ENCODE measurements at regions not wholly inside any gene's neighbourhood (a gene's known extent, or its start where the extent isn't known, plus 50 kb on each side); places are given as distances from the start of the nearest gene placed in this dataset.

DNA sequence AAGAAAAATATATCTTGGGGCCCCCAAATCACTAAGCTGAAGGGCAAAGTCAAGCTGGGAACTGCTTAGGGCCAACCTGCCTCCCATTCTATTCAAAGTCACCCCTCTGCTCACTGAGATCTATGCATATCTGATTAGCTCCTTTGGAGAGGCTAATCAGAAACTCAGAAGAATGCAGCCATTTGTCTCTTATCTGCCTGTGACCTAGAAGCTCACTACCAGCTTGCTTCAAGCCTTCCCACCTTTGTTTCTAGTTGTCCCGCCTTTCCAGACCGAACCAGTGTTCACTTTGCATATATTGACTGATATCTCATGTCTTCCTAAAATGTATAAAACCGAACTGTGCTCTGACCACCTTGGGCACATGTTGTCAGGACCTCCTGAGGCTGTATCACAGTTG, 479.4 kb downstream of the METTL4 start:
- no TSS peak for BruUV-seq (replicated peaks)
- intact Hi-C loops (cut with micrococcal nuclease), result no loop called here
- ChIA-PET CTCF (interaction anchor here (0.9 kb wide), 1 partner anchor 8 kb away, joined by 5 read pairs; no protein-coding TSS in a partner anchor), POLR2A (no interaction called here), RAD21 (ENCODE audit: low non-redundant PET in 1 of 2, low total read pairs in 2 of 2, uncharacterized antibody in 2 of 2, unreplicated experiment in 2 of 2) (no interaction called here)
- H3K36me3 ChIP-seq (ENCODE audit: control insufficient read depth in 1 of 2, insufficient read depth in 2 of 2, low read length in 2 of 2), result no peaks in the 10 kb centered on the region
- no peak overlapping the region for H3K4me3 ChIP-seq (replicated peaks in 1 of 2; ENCODE audit: low read depth in 1 of 2, low read length in 2 of 2)
- no peak overlapping the region for H2AFZ ChIP-seq (ENCODE audit: low read depth, low read length, poor library complexity, severe bottlenecking)
- H3K9me3 ChIP-seq (ENCODE audit: control insufficient read depth in 1 of 2, insufficient read depth in 1 of 2, low read depth in 1 of 2, low read length in 2 of 2), result no peaks in the 10 kb centered on the region
- H3K4me2 ChIP-seq (ENCODE audit: low read length), result no peak overlapping the region
- ATAC-seq (no peak), DNase-seq (ENCODE audit: low read depth, low spot score) (no peak)
- H3K79me2 ChIP-seq (ENCODE audit: insufficient read depth, low read length), result no peaks in the 10 kb centered on the region
- TF ChIP-seq ZNF274 (IDR thresholded peaks at IDR 0.05; ENCODE audit: low read depth, low read length) (no peak), FOSL1 (IDR thresholded peaks at IDR 0.05; ENCODE audit: low read depth) (no peak), CBX3 (IDR thresholded peaks at IDR 0.05; ENCODE audit: low read depth) (no peak), ELF1 (IDR thresholded peaks at IDR 0.05; ENCODE audit: borderline replicate concordance, low read depth) (no peak), SP1 (IDR thresholded peaks at IDR 0.05; ENCODE audit: low read depth) (no peak), EGR1 (IDR thresholded peaks at IDR 0.05; ENCODE audit: low read depth) (no peak), EZH2 (IDR thresholded peaks at IDR 0.05) (no peak), EZH2phosphoT487 (IDR thresholded peaks at IDR 0.05; ENCODE audit: borderline replicate concordance) (no peak), POLR2AphosphoS5 (IDR thresholded peaks at IDR 0.05; ENCODE audit: low read depth, low read length) (no peak), YY1 (IDR thresholded peaks at IDR 0.05; ENCODE audit: extremely low read depth, insufficient replicate concordance, low read depth, low read length) (no peak), TCF7L2 (IDR thresholded peaks at IDR 0.05; ENCODE audit: borderline replicate concordance, extremely low read depth, insufficient read depth, insufficient read length) (no peak), SIN3A (IDR thresholded peaks at IDR 0.05; ENCODE audit: low read depth) (no peak), RAD21 (IDR thresholded peaks at IDR 0.05; ENCODE audit: low read depth) (no peak), ZFX (IDR thresholded peaks at IDR 0.05) (no peak), POLR2A (IDR thresholded peaks at IDR 0.05; ENCODE audit: borderline replicate concordance, extremely low read depth, insufficient read depth, insufficient read length) (no peak)
- TF ChIP-seq, protein P1, sequence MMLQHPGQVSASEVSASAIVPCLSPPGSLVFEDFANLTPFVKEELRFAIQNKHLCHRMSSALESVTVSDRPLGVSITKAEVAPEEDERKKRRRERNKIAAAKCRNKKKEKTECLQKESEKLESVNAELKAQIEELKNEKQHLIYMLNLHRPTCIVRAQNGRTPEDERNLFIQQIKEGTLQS (IDR thresholded peaks at IDR 0.05), result no peak
- TF ChIP-seq, protein P2, sequence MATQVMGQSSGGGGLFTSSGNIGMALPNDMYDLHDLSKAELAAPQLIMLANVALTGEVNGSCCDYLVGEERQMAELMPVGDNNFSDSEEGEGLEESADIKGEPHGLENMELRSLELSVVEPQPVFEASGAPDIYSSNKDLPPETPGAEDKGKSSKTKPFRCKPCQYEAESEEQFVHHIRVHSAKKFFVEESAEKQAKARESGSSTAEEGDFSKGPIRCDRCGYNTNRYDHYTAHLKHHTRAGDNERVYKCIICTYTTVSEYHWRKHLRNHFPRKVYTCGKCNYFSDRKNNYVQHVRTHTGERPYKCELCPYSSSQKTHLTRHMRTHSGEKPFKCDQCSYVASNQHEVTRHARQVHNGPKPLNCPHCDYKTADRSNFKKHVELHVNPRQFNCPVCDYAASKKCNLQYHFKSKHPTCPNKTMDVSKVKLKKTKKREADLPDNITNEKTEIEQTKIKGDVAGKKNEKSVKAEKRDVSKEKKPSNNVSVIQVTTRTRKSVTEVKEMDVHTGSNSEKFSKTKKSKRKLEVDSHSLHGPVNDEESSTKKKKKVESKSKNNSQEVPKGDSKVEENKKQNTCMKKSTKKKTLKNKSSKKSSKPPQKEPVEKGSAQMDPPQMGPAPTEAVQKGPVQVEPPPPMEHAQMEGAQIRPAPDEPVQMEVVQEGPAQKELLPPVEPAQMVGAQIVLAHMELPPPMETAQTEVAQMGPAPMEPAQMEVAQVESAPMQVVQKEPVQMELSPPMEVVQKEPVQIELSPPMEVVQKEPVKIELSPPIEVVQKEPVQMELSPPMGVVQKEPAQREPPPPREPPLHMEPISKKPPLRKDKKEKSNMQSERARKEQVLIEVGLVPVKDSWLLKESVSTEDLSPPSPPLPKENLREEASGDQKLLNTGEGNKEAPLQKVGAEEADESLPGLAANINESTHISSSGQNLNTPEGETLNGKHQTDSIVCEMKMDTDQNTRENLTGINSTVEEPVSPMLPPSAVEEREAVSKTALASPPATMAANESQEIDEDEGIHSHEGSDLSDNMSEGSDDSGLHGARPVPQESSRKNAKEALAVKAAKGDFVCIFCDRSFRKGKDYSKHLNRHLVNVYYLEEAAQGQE (IDR thresholded peaks at IDR 0.05; ENCODE audit: low read depth), result no peak
- TF ChIP-seq, protein P3, sequence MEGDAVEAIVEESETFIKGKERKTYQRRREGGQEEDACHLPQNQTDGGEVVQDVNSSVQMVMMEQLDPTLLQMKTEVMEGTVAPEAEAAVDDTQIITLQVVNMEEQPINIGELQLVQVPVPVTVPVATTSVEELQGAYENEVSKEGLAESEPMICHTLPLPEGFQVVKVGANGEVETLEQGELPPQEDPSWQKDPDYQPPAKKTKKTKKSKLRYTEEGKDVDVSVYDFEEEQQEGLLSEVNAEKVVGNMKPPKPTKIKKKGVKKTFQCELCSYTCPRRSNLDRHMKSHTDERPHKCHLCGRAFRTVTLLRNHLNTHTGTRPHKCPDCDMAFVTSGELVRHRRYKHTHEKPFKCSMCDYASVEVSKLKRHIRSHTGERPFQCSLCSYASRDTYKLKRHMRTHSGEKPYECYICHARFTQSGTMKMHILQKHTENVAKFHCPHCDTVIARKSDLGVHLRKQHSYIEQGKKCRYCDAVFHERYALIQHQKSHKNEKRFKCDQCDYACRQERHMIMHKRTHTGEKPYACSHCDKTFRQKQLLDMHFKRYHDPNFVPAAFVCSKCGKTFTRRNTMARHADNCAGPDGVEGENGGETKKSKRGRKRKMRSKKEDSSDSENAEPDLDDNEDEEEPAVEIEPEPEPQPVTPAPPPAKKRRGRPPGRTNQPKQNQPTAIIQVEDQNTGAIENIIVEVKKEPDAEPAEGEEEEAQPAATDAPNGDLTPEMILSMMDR (IDR thresholded peaks at IDR 0.05 in 2 of 3, conservative IDR thresholded peaks at IDR 0.05 in 1 of 3; ENCODE audit: borderline replicate concordance in 1 of 3, insufficient read depth in 1 of 3, low read depth in 2 of 3, low read length in 2 of 3), result no peak
- TF ChIP-seq, protein P4, sequence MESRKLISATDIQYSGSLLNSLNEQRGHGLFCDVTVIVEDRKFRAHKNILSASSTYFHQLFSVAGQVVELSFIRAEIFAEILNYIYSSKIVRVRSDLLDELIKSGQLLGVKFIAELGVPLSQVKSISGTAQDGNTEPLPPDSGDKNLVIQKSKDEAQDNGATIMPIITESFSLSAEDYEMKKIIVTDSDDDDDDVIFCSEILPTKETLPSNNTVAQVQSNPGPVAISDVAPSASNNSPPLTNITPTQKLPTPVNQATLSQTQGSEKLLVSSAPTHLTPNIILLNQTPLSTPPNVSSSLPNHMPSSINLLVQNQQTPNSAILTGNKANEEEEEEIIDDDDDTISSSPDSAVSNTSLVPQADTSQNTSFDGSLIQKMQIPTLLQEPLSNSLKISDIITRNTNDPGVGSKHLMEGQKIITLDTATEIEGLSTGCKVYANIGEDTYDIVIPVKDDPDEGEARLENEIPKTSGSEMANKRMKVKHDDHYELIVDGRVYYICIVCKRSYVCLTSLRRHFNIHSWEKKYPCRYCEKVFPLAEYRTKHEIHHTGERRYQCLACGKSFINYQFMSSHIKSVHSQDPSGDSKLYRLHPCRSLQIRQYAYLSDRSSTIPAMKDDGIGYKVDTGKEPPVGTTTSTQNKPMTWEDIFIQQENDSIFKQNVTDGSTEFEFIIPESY (IDR thresholded peaks at IDR 0.05; ENCODE audit: extremely low read depth, insufficient replicate concordance, low read length), result no peak
- no peak overlapping the region for H3K9ac ChIP-seq (ENCODE audit: low read length)
- H3K27ac ChIP-seq (ENCODE audit: low read depth, low read length), result no peak overlapping the region
- H3K27me3 ChIP-seq (ENCODE audit: insufficient read depth, low read length), result no peaks in the 10 kb centered on the region
- no peaks in the 10 kb centered on the region for H3K4me1 ChIP-seq (ENCODE audit: control insufficient read depth in 1 of 2, insufficient read depth in 2 of 2, low read length in 2 of 2)
- H4K20me1 ChIP-seq (ENCODE audit: insufficient read depth), result no peaks in the 10 kb centered on the region
- no peaks in the 10 kb centered on the region for H3K9me2 ChIP-seq (ENCODE audit: insufficient read depth)
